MM.1S (cell line): ENCODE measurements at regions not wholly inside any gene's neighbourhood (a gene's known extent, or its start where the extent isn't known, plus 50 kb on each side); places are given as distances from the start of the nearest gene placed in this dataset.

ENCODE experiments used
- DNase-seq: peaks from one replicate; pipeline ENCODE4 v3.0.0-alpha.2; 2015
- H2AFZ ChIP-seq: fragments of 300-600 bp; sonication (generic); 2 replicates; pipeline ENCODE4 v1.6.0; 2016; ENCODE audit warnings: antibody characterized with exemption, low read length
- H3F3A ChIP-seq: fragments of 300-600 bp; sonication (generic); 2 replicates; pipeline ENCODE4 v1.6.1; 2016; ENCODE audit warnings: mild to moderate bottlenecking, antibody characterized with exemption, low read length, moderate library complexity, mixed read lengths; ENCODE audit not compliant: insufficient read depth
- H3K27ac ChIP-seq: fragments of 300-600 bp; sonication (generic); 2 replicates; pipeline ENCODE4 v1.5.1; 2016; ENCODE audit warnings: mild to moderate bottlenecking, low read length
- H3K27me3 ChIP-seq: fragments of 300-600 bp; sonication (generic); replicated peaks from 2 replicates; pipeline ENCODE4 v1.6.0; 2016; ENCODE audit warnings: low read length; ENCODE audit not compliant: insufficient read depth
- H3K36me3 ChIP-seq: fragments of 300-600 bp; sonication (generic); replicated peaks from 2 replicates; pipeline ENCODE4 v1.6.1; 2016; ENCODE audit warnings: mild to moderate bottlenecking, low read length, mixed read lengths; ENCODE audit not compliant: insufficient read depth
- H3K4me1 ChIP-seq: fragments of 300-600 bp; sonication (generic); 2 replicates; pipeline ENCODE4 v1.6.1; 2016; ENCODE audit warnings: low read length, mixed read lengths
- H3K4me2 ChIP-seq: fragments of 300-600 bp; sonication (generic); 2 replicates; pipeline ENCODE4 v1.6.0; 2016; ENCODE audit warnings: low read depth, low read length
- H3K4me3 ChIP-seq: fragments of 300-600 bp; sonication (generic); 2 replicates; pipeline ENCODE4 v1.5.1; 2016; ENCODE audit warnings: low read length, mixed read lengths
- H3K79me2 ChIP-seq: fragments of 300-600 bp; sonication (generic); 2 replicates; pipeline ENCODE4 v1.6.1; 2016; ENCODE audit warnings: mixed run types, low read length, mixed read lengths
- H3K9ac ChIP-seq: fragments of 300-600 bp; sonication (generic); 2 replicates; pipeline ENCODE4 v1.6.1; 2016; ENCODE audit warnings: low read length, mixed read lengths
- H3K9me2 ChIP-seq: fragments of 300-600 bp; sonication (generic); replicated peaks from 2 replicates; pipeline ENCODE4 v1.6.1; 2016; ENCODE audit warnings: mild to moderate bottlenecking, low read length, mixed read lengths; ENCODE audit not compliant: insufficient read depth
- H3K9me3 ChIP-seq: fragments of 300-600 bp; sonication (generic); replicated peaks from 2 replicates; pipeline ENCODE4 v1.6.1; 2016; ENCODE audit warnings: mild to moderate bottlenecking, low read length, mixed read lengths; ENCODE audit not compliant: insufficient read depth
- H4K20me1 ChIP-seq: fragments of 300-600 bp; sonication (generic); 2 replicates; pipeline ENCODE4 v1.6.1; 2016; ENCODE audit warnings: mild to moderate bottlenecking, low read length, moderate library complexity, mixed read lengths; ENCODE audit not compliant: insufficient read depth
- EZH2 ChIP-seq: fragments of 300-600 bp; sonication (generic); optimal IDR thresholded peaks from 2 replicates; pipeline ENCODE3; 2017; ENCODE audit warnings: low read depth, mild to moderate bottlenecking, antibody characterized with exemption, low read length, mixed read lengths
- EZH2phosphoT487 ChIP-seq: fragments of 300-600 bp; sonication (generic); IDR thresholded peaks from 2 replicates; pipeline ENCODE4 v1.6.1; 2018; ENCODE audit warnings: antibody characterized with exemption, low read length
- TF ChIP-seq, protein P1 (sequence below): fragments of 300-600 bp; sonication (generic); IDR thresholded peaks from 2 replicates; pipeline ENCODE4 v1.5.1; 2016; ENCODE audit warnings: antibody characterized with exemption, low read length, mixed read lengths

DNA sequence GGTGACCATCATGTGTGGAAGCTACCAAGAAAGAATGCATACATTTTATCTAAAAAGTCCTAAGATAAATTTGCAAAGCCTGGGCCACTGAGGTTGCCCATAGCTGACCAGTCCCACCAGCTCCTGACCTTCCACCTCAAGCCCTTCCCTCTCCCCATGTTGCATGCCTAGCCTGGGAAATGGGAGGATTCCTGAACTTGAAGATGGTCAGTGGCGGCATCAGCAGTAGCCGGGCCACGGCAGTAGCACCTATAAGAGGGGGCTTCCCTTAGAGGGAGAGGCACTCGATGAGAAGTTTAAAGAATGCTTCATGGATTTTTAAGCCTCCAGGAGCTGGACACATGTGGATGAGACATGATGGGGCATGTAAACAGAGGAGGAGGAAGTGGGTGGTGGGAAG, 172.1 kb downstream of the KLF13 start:
- Histone ChIP-seq H3K9ac (no peak overlapping the region), H3K9me2 (no peaks in the 10 kb centered on the region), H3K27ac (no peak overlapping the region), H3K4me2 (no peak overlapping the region), H4K20me1 (no peaks in the 10 kb centered on the region), H3K9me3 (no peaks in the 10 kb centered on the region), H3F3A (no peaks in the 10 kb centered on the region), H3K27me3 (no peaks in the 10 kb centered on the region), H3K36me3 (no peaks in the 10 kb centered on the region), H2AFZ (no peak overlapping the region), H3K79me2 (no peaks in the 10 kb centered on the region), H3K4me3 (no peak overlapping the region), H3K4me1 (no peaks in the 10 kb centered on the region)
- no peak for TF ChIP-seq EZH2
- no peak for DNase-seq

GRCh38 chr15:31499236-31499952, 172.8 kb downstream of the KLF13 start:
- no peak for TF ChIP-seq EZH2phosphoT487
- TF ChIP-seq EZH2 = no peak
- TF ChIP-seq, protein P1, sequence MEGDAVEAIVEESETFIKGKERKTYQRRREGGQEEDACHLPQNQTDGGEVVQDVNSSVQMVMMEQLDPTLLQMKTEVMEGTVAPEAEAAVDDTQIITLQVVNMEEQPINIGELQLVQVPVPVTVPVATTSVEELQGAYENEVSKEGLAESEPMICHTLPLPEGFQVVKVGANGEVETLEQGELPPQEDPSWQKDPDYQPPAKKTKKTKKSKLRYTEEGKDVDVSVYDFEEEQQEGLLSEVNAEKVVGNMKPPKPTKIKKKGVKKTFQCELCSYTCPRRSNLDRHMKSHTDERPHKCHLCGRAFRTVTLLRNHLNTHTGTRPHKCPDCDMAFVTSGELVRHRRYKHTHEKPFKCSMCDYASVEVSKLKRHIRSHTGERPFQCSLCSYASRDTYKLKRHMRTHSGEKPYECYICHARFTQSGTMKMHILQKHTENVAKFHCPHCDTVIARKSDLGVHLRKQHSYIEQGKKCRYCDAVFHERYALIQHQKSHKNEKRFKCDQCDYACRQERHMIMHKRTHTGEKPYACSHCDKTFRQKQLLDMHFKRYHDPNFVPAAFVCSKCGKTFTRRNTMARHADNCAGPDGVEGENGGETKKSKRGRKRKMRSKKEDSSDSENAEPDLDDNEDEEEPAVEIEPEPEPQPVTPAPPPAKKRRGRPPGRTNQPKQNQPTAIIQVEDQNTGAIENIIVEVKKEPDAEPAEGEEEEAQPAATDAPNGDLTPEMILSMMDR = no peak
- no peaks in the 10 kb centered on the region for H4K20me1 ChIP-seq
- no peaks in the 10 kb centered on the region for H3K9me3 ChIP-seq
- no peaks in the 10 kb centered on the region for H3F3A ChIP-seq
- no peak for DNase-seq
- no peak overlapping the region for H3K9ac ChIP-seq
- no peaks in the 10 kb centered on the region for H3K9me2 ChIP-seq
- no peak overlapping the region for H2AFZ ChIP-seq
- no peaks in the 10 kb centered on the region for H3K36me3 ChIP-seq
- H3K4me2 ChIP-seq = no peak overlapping the region
- H3K27ac ChIP-seq = no peak overlapping the region
- no peaks in the 10 kb centered on the region for H3K4me1 ChIP-seq
- no peaks in the 10 kb centered on the region for H3K27me3 ChIP-seq
- H3K79me2 ChIP-seq = no peaks in the 10 kb centered on the region
- H3K4me3 ChIP-seq = no peak overlapping the region

DNA sequence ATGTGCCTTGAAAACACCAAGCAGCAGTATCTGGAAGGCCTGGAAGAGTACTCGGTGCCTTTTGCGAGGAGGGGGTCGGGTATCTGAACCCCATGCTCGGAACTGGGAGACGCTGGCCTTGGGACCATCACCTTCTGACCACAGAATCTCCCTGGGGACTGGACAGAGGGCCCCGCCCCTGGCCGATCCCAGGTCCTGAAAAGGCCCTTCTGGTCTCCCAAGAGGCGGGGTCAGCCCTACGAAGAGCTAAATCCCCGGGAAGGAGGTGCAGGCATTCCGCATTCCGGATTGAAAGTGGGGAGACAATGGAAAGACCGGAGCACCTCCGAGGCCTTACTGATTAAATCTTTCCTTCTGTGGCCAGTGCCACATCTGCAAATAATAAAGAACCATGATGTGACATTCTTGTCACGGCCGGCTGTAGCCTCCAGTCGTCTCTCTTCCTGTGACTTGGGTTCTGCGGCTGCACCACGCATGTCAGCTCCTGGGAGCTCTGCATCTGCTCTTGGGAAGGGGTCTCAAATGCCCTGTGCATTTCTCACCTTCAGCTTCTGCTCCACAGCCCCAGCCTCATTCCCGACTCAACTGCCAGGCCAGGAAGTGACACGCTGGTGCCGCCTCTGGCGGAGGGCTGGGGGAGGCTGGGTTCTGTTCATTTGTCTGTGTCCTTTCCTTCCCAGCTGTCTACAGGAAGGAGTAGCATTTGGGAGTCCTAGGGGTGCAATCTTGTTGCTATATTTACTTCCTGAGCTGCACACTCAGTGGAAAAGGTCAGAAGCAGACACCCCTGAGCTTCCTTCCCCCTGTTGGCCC, 173.5 kb downstream of the KLF13 start:
- Histone ChIP-seq H3K4me1 (no peaks in the 10 kb centered on the region), H2AFZ (no peak overlapping the region), H3K36me3 (no peaks in the 10 kb centered on the region), H3F3A (no peaks in the 10 kb centered on the region), H3K9me3 (no peaks in the 10 kb centered on the region), H3K79me2 (no peaks in the 10 kb centered on the region), H3K9me2 (no peaks in the 10 kb centered on the region), H3K27me3 (no peaks in the 10 kb centered on the region), H3K27ac (no peak overlapping the region), H4K20me1 (no peaks in the 10 kb centered on the region), H3K4me3 (no peak overlapping the region), H3K9ac (no peak overlapping the region), H3K4me2 (no peak overlapping the region)
- TF ChIP-seq, protein P1 = no peak
- no peak for TF ChIP-seq EZH2phosphoT487
- TF ChIP-seq EZH2 = no peak
- DNase-seq = no peak
